Type B pancreatic cell (in vitro differentiated cells): ENCODE measurements at regions not wholly inside any gene's neighbourhood (a gene's known extent, or its start where the extent isn't known, plus 50 kb on each side); places are given as distances from the start of the nearest gene placed in this dataset.

Experiments
- DNase-seq: peaks from one replicate; pipeline ENCODE4 v3.0.0; 2021; ENCODE audit warnings: mixed read lengths; ENCODE audit not compliant: unreplicated experiment; ENCODE audit errors: extremely low spot score
- H3K27ac Mint-ChIP-seq: 2 replicates; pipeline ENCODE4 v1.8.0; 2021; ENCODE audit warnings: mild to moderate bottlenecking, mixed read lengths
- H3K27me3 Mint-ChIP-seq: 2 replicates; pipeline ENCODE4 v1.8.0; 2021; ENCODE audit warnings: mixed read lengths
- H3K36me3 Mint-ChIP-seq: 2 replicates; pipeline ENCODE4 v1.8.0; 2021; ENCODE audit warnings: mixed read lengths
- H3K4me1 Mint-ChIP-seq: one replicate; pipeline ENCODE4 v1.8.0; 2021; ENCODE audit warnings: mixed read lengths; ENCODE audit not compliant: unreplicated experiment
- H3K4me3 Mint-ChIP-seq: 2 replicates; pipeline ENCODE4 v1.8.0; 2021; ENCODE audit warnings: mild to moderate bottlenecking, mixed read lengths
- H3K9me3 Mint-ChIP-seq: 2 replicates; pipeline ENCODE4 v1.8.0; 2021; ENCODE audit warnings: mixed read lengths
- CTCF ChIP-seq: fragments of 200-600 bp; sonication (generic); conservative IDR thresholded peaks from 2 replicates; pipeline ENCODE4 v1.5.0; 2021; ENCODE audit warnings: antibody characterized with exemption, mild to moderate bottlenecking

- Mint-ChIP-seq H3K36me3 (no peaks in the 10 kb centered on the region), H3K27me3 (peaks cover 14% of the 10 kb centered on the region), H3K4me3 (no peak overlapping the region), H3K4me1 (no peaks in the 10 kb centered on the region), H3K9me3 (no peaks in the 10 kb centered on the region), H3K27ac (no peak overlapping the region)
- TF ChIP-seq CTCF = no peak
- DNase-seq = no peak
Observed at GRCh38 chr22:48874956-48875355, 952.7 kb downstream of the BRD1 start.

- H3K27me3 Mint-ChIP-seq = peaks cover 9% of the 10 kb centered on the region
Observed at GRCh38 chr22:48873191-48873520, 954.5 kb downstream of the BRD1 start.

GRCh38 chr22:48872271-48873190 is 955.1 kb downstream of the BRD1 start:
- Mint-ChIP-seq H3K9me3 (no peaks in the 10 kb centered on the region), H3K4me1 (peaks cover 9% of the 10 kb centered on the region)
- TF ChIP-seq CTCF = no peak

More at GRCh38 chr22:48873191-48873520, 954.5 kb downstream of the BRD1 start:
- Mint-ChIP-seq H3K4me1 (peaks cover 3% of the 10 kb centered on the region), H3K4me3 (no peak overlapping the region), H3K36me3 (no peaks in the 10 kb centered on the region), H3K9me3 (no peaks in the 10 kb centered on the region), H3K27ac (no peak overlapping the region)
- no peak for DNase-seq
- no peak for TF ChIP-seq CTCF

GRCh38 chr22:48871176-48871840 is 956.4 kb downstream of the BRD1 start:
- Mint-ChIP-seq H3K9me3 (no peaks in the 10 kb centered on the region), H3K27me3 (peaks cover 7% of the 10 kb centered on the region), H3K36me3 (no peaks in the 10 kb centered on the region), H3K27ac (no peak overlapping the region), H3K4me1 (peaks cover 11% of the 10 kb centered on the region), H3K4me3 (no peak overlapping the region)
- no peak for TF ChIP-seq CTCF
- no peak for DNase-seq

More at GRCh38 chr22:48872271-48873190, 955.1 kb downstream of the BRD1 start:
- H3K4me3 Mint-ChIP-seq = no peak overlapping the region
- DNase-seq = no peak
- H3K27ac Mint-ChIP-seq = no peak overlapping the region
- H3K27me3 Mint-ChIP-seq = peaks cover 9% of the 10 kb centered on the region
- no peaks in the 10 kb centered on the region for H3K36me3 Mint-ChIP-seq

GRCh38 chr22:48870436-48870835 is 957.2 kb downstream of the BRD1 start:
- Mint-ChIP-seq H3K27me3 (peaks cover 7% of the 10 kb centered on the region), H3K9me3 (no peaks in the 10 kb centered on the region), H3K4me3 (no peak overlapping the region), H3K27ac (no peak overlapping the region), H3K4me1 (peaks cover 11% of the 10 kb centered on the region), H3K36me3 (no peaks in the 10 kb centered on the region)
- DNase-seq = no peak
- no peak for TF ChIP-seq CTCF
